ENCODE measurements at regions not wholly inside any gene's neighbourhood (a gene's known extent, or its start where the extent isn't known, plus 50 kb on each side); places are given as distances from the start of the nearest gene placed in this dataset.

DNA sequence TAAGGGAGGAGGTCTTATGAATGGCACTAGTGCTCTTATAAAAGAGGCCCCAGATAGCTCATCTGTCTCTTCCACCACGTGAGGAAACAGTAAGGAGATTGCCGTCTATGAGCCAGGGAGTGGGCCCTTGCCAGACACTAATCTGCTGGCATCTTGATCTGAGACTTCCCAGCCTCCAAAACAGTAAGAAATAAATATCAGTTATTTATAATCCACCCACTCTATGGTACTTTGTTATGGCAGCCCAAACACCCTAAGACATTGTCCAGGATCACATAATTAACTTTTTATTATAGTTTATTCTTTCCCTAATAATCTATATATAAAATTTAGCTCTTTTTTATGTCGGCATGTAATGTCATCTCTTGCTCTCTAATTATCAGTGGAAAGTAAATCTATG lies 144.0 kb upstream of the IRF2BP2 start:
- H3K4me1 Mint-ChIP-seq (ENCODE audit: low read depth, unreplicated experiment) = peaks cover 2% of the 10 kb centered on the region
- H3K27ac Mint-ChIP-seq (ENCODE audit: unreplicated experiment) = no peak overlapping the region

DNA sequence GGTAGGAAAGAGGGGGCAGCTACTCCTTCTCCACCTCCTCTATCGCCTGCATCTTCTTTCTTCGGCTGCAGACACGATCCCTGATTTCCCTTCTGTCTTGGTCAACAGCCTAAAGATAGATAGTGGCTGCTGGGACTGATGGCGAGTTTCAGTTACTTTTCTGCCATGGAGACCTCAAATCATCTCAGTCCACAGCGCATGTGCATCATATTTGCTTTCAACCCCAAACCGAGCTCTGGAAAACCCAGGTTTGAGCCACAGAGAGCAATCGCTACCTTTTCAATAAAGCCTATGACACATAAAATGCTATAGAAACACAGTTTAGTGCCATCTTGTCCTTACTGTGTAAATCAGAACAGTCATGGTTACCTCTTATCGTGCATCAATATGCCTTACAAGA lies 142.9 kb upstream of the IRF2BP2 start:
- no peak for DNase-seq
- H3K27ac Mint-ChIP-seq (ENCODE audit: unreplicated experiment) = no peak overlapping the region

More for the DNA sequence above, 144.0 kb upstream of the IRF2BP2 start:
- H3K36me3 Mint-ChIP-seq (ENCODE audit: unreplicated experiment) = no peaks in the 10 kb centered on the region
- TF ChIP-seq, protein P1, sequence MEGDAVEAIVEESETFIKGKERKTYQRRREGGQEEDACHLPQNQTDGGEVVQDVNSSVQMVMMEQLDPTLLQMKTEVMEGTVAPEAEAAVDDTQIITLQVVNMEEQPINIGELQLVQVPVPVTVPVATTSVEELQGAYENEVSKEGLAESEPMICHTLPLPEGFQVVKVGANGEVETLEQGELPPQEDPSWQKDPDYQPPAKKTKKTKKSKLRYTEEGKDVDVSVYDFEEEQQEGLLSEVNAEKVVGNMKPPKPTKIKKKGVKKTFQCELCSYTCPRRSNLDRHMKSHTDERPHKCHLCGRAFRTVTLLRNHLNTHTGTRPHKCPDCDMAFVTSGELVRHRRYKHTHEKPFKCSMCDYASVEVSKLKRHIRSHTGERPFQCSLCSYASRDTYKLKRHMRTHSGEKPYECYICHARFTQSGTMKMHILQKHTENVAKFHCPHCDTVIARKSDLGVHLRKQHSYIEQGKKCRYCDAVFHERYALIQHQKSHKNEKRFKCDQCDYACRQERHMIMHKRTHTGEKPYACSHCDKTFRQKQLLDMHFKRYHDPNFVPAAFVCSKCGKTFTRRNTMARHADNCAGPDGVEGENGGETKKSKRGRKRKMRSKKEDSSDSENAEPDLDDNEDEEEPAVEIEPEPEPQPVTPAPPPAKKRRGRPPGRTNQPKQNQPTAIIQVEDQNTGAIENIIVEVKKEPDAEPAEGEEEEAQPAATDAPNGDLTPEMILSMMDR (IDR thresholded peaks at IDR 0.05; ENCODE audit: partially characterized antibody, unreplicated experiment) = no peak
- no peak for DNase-seq
- H3K9me3 Mint-ChIP-seq (ENCODE audit: unreplicated experiment) = no peaks in the 10 kb centered on the region
- H3K27me3 Mint-ChIP-seq (ENCODE audit: unreplicated experiment) = no peaks in the 10 kb centered on the region
- H3K4me3 Mint-ChIP-seq (ENCODE audit: unreplicated experiment) = no peak overlapping the region

DNA sequence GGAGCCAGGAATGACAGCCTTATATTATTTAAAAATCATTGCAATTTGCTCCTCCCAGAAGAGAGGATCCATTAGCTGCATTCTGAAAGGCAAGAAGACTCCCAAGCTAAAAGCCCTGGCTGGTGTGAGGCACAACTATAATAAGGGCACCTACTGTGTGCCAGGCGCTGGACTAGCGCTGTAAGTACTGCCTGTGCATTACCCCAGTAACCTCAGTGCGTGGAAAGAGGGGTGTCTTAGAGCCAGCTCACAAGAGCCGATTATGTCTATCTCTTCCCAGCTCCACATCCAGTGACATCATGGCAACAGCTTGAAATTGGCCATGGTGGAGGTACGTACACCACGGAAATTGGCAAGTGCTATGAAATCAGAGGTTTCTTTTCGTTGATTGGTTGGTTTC lies 141.7 kb upstream of the IRF2BP2 start:
- no peaks in the 10 kb centered on the region for H3K36me3 Mint-ChIP-seq (ENCODE audit: unreplicated experiment)
- DNase-seq = no peak
- H3K27ac Mint-ChIP-seq (ENCODE audit: unreplicated experiment) = no peak overlapping the region
- peaks cover 9% of the 10 kb centered on the region for H3K4me1 Mint-ChIP-seq (ENCODE audit: low read depth, unreplicated experiment)
- H3K27me3 Mint-ChIP-seq (ENCODE audit: unreplicated experiment) = no peaks in the 10 kb centered on the region
- peaks cover 2% of the 10 kb centered on the region for H3K9me3 Mint-ChIP-seq (ENCODE audit: unreplicated experiment)
- TF ChIP-seq, protein P1 (IDR thresholded peaks at IDR 0.05; ENCODE audit: partially characterized antibody, unreplicated experiment) = no peak
- no peak overlapping the region for H3K4me3 Mint-ChIP-seq (ENCODE audit: unreplicated experiment)

More for the DNA sequence above, 142.9 kb upstream of the IRF2BP2 start:
- Mint-ChIP-seq H3K4me1 (ENCODE audit: low read depth, unreplicated experiment) (peaks cover 6% of the 10 kb centered on the region), H3K36me3 (ENCODE audit: unreplicated experiment) (no peaks in the 10 kb centered on the region), H3K4me3 (ENCODE audit: unreplicated experiment) (no peak overlapping the region), H3K9me3 (ENCODE audit: unreplicated experiment) (no peaks in the 10 kb centered on the region), H3K27me3 (ENCODE audit: unreplicated experiment) (no peaks in the 10 kb centered on the region)
- TF ChIP-seq, protein P1 (IDR thresholded peaks at IDR 0.05; ENCODE audit: partially characterized antibody, unreplicated experiment) = no peak

DNA sequence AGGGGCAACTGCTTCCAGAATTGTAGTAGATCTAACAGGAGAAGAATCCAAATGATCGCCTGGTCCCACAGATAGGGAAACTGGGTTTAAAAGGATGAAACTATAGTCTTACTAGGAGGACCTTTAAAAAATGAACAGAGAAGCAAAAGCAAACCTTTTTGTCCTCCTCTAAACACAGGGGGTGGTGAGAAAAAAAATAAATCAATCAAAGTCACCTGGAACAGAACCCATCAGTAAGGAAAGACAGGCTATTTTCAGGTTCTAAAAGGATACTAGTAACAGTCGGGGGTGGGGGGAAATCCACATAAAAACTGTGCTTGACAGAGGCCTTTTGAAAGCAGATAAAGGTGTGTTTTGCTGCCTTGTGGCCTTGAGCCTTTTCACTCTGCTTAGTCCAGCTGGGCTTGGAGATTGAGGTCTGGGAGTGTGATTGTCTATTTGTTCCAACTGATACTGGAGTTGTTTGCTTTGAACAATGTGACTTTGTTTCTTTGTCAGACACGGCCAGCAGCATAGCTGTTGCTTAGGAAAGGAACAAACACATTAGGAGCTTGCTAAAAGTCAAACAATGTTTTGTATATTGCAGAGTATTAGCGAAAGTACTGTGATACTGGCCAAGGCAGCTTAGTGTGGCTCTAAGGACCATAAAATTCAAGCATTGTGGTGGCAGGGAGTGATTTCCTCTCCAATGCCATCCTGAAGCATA lies 141.1 kb upstream of the IRF2BP2 start:
- no peaks in the 10 kb centered on the region for H3K27me3 Mint-ChIP-seq (ENCODE audit: unreplicated experiment)
- peaks cover 2% of the 10 kb centered on the region for H3K9me3 Mint-ChIP-seq (ENCODE audit: unreplicated experiment)
- peaks cover 13% of the 10 kb centered on the region for H3K4me1 Mint-ChIP-seq (ENCODE audit: low read depth, unreplicated experiment)
- TF ChIP-seq, protein P1 (IDR thresholded peaks at IDR 0.05; ENCODE audit: partially characterized antibody, unreplicated experiment) = no peak
- DNase-seq = no peak
- no peaks in the 10 kb centered on the region for H3K36me3 Mint-ChIP-seq (ENCODE audit: unreplicated experiment)
- no peak overlapping the region for H3K27ac Mint-ChIP-seq (ENCODE audit: unreplicated experiment)
- H3K4me3 Mint-ChIP-seq (ENCODE audit: unreplicated experiment) = no peak overlapping the region

DNA sequence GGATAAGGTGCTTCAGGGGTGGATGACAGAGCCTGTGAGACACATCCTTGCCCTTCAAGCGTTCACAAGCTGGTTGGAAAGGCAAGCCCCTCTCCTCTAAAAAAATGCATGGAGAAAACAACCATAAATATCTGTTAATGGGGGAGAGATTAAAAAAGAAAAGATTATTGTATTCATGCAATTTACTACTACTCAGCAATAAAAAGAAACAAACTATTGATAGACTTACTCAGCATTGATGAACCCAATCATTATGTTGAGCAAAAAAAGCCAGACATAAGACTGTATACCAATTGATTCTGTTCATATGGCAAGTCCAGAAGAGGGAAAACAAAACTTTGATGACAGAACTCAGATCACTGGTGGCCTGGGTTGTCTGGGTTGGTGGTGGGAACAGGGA lies 138.7 kb upstream of the IRF2BP2 start:
- no peak overlapping the region for H3K27ac Mint-ChIP-seq (ENCODE audit: unreplicated experiment)
- H3K27me3 Mint-ChIP-seq (ENCODE audit: unreplicated experiment) = no peaks in the 10 kb centered on the region
- peaks cover 2% of the 10 kb centered on the region for H3K9me3 Mint-ChIP-seq (ENCODE audit: unreplicated experiment)
- H3K36me3 Mint-ChIP-seq (ENCODE audit: unreplicated experiment) = no peaks in the 10 kb centered on the region
- TF ChIP-seq, protein P1 (IDR thresholded peaks at IDR 0.05; ENCODE audit: partially characterized antibody, unreplicated experiment) = no peak
- peaks cover 24% of the 10 kb centered on the region for H3K4me1 Mint-ChIP-seq (ENCODE audit: low read depth, unreplicated experiment)
- H3K4me3 Mint-ChIP-seq (ENCODE audit: unreplicated experiment) = no peak overlapping the region
- DNase-seq = no peak
